ENCODE measurements at regions not wholly inside any gene's neighbourhood (a gene's known extent, or its start where the extent isn't known, plus 50 kb on each side); places are given as distances from the start of the nearest gene placed in this dataset.

DNA sequence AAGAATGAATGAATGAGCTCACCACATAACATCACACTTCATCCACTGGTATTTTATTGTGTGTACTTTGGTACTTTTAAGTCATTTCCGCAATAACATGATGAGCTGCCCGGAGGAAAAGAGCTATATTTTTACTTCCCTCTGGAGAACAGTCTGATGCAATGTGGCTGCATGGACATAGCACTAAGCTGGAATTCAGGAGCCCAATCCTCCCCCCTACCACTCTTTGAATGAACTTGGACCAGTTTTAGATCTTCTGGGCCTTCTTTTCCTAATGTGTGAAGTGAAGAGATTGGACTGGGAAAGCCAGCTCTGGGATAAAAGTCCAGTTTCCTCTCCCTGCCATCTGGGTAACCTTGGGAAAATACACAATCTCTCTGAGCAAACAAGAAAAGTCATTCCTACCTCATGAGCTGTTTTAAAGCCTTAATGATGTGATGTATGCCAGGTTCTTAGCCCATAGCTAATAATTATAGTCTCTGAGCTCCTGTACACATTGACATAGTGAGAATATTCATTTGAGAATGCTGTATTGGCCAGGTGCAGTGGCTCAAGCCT, 79.3 kb downstream of the ABCC12 start:
- TF ChIP-seq EZH2 (IDR thresholded peaks at IDR 0.05; ENCODE audit: low read length, missing control alignments): no peak
- TF ChIP-seq, protein P1, sequence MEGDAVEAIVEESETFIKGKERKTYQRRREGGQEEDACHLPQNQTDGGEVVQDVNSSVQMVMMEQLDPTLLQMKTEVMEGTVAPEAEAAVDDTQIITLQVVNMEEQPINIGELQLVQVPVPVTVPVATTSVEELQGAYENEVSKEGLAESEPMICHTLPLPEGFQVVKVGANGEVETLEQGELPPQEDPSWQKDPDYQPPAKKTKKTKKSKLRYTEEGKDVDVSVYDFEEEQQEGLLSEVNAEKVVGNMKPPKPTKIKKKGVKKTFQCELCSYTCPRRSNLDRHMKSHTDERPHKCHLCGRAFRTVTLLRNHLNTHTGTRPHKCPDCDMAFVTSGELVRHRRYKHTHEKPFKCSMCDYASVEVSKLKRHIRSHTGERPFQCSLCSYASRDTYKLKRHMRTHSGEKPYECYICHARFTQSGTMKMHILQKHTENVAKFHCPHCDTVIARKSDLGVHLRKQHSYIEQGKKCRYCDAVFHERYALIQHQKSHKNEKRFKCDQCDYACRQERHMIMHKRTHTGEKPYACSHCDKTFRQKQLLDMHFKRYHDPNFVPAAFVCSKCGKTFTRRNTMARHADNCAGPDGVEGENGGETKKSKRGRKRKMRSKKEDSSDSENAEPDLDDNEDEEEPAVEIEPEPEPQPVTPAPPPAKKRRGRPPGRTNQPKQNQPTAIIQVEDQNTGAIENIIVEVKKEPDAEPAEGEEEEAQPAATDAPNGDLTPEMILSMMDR (conservative IDR thresholded peaks at IDR 0.05 in 1 of 2, IDR thresholded peaks at IDR 0.05 in 1 of 2; ENCODE audit: low read depth in 1 of 2, low read length in 2 of 2): no peak
- H3K27ac ChIP-seq (ENCODE audit: insufficient read depth, low read length): peak overlapping the region; percentile 16
- peak; percentile 58 to 78 for DNase-seq (ENCODE audit: low read depth in 2 of 2)
- no peak overlapping the region for H3K9ac ChIP-seq (ENCODE audit: insufficient read depth, low read length)
- H4K20me1 ChIP-seq (ENCODE audit: control insufficient read depth, extremely low read depth, insufficient read depth, low read length): no peaks in the 10 kb centered on the region
- H3K4me1 ChIP-seq (ENCODE audit: control insufficient read depth, extremely low read depth, insufficient read depth, low read length): no peaks in the 10 kb centered on the region
- no peaks in the 10 kb centered on the region for H3K36me3 ChIP-seq (ENCODE audit: control insufficient read depth, insufficient read depth, low read length)
- no peaks in the 10 kb centered on the region for H3K79me2 ChIP-seq (ENCODE audit: control insufficient read depth, insufficient read depth, low read length)
- H3K27me3 ChIP-seq (ENCODE audit: control insufficient read depth, insufficient read depth, low read length): no peaks in the 10 kb centered on the region
- H2AFZ ChIP-seq (ENCODE audit: low read length): no peak overlapping the region
- no peaks in the 10 kb centered on the region for H3K9me3 ChIP-seq (ENCODE audit: control insufficient read depth, insufficient read depth, low read depth, low read length)
- H3K4me3 ChIP-seq (replicated peaks in 1 of 4; ENCODE audit: control extremely low read depth in 1 of 4, insufficient read depth in 1 of 4, low read depth in 3 of 4, low read length in 4 of 4): no peak overlapping the region
- H3K4me2 ChIP-seq (ENCODE audit: extremely low read depth, insufficient read depth, low read length): no peak overlapping the region

DNA sequence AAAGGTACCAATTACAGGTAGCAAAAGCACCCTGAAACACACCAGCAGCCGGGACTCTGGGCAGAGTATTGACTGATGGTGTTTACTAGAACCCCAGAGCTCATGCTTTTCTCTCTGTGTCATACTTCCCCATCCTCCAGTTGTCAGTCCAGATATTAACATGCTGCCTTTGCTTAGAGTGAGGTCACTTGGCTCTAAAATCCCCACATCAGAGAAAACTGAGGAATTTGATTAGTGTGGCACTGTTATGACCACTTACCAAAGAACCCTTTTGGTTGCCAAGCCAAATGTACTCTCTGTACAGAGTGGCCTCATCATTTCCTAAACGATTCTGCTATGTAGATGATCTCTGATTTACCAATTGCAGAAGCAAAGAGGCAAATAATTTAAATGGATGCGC, 80.4 kb downstream of the ABCC12 start:
- H3K27me3 ChIP-seq (ENCODE audit: control insufficient read depth, insufficient read depth, low read length): no peaks in the 10 kb centered on the region
- H3K36me3 ChIP-seq (ENCODE audit: control insufficient read depth, insufficient read depth, low read length): no peaks in the 10 kb centered on the region
- no peak for TF ChIP-seq EZH2 (IDR thresholded peaks at IDR 0.05; ENCODE audit: low read length, missing control alignments)
- TF ChIP-seq, protein P1 (conservative IDR thresholded peaks at IDR 0.05 in 1 of 2, IDR thresholded peaks at IDR 0.05 in 1 of 2; ENCODE audit: low read depth in 1 of 2, low read length in 2 of 2): no peak
- H3K4me2 ChIP-seq (ENCODE audit: extremely low read depth, insufficient read depth, low read length): no peak overlapping the region
- H4K20me1 ChIP-seq (ENCODE audit: control insufficient read depth, extremely low read depth, insufficient read depth, low read length): no peaks in the 10 kb centered on the region
- H3K9ac ChIP-seq (ENCODE audit: insufficient read depth, low read length): no peak overlapping the region
- no peaks in the 10 kb centered on the region for H3K79me2 ChIP-seq (ENCODE audit: control insufficient read depth, insufficient read depth, low read length)
- DNase-seq (ENCODE audit: low read depth in 2 of 2): peak; percentile 64 to 82
- H2AFZ ChIP-seq (ENCODE audit: low read length): no peak overlapping the region
- no peaks in the 10 kb centered on the region for H3K4me1 ChIP-seq (ENCODE audit: control insufficient read depth, extremely low read depth, insufficient read depth, low read length)
- no peaks in the 10 kb centered on the region for H3K9me3 ChIP-seq (ENCODE audit: control insufficient read depth, insufficient read depth, low read depth, low read length)
- no peak overlapping the region for H3K4me3 ChIP-seq (replicated peaks in 1 of 4; ENCODE audit: control extremely low read depth in 1 of 4, insufficient read depth in 1 of 4, low read depth in 3 of 4, low read length in 4 of 4)
- no peak overlapping the region for H3K27ac ChIP-seq (ENCODE audit: insufficient read depth, low read length)

DNA sequence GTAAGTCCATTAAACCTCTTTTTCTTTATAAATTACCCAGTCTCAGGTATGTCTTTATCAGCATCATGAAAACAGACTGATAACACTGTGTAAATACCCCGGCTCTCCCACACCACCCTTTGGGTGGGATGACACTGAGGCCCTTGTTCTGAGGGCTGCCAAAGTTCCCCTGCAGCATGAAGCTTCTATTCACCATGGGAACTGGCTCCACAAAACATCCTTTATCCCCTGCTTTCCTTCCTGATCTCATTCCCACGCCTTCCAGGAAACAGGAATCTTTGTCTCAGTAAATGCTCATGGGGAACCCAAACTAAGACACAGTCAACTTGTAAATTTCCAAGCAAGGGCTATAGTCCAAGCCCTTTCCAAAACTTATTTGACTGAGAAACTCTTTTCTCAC, 88.4 kb downstream of the ABCC12 start:
- TF ChIP-seq, protein P1 (conservative IDR thresholded peaks at IDR 0.05 in 1 of 2, IDR thresholded peaks at IDR 0.05 in 1 of 2; ENCODE audit: low read depth in 1 of 2, low read length in 2 of 2): no peak
- no peak for TF ChIP-seq EZH2 (IDR thresholded peaks at IDR 0.05; ENCODE audit: low read length, missing control alignments)

More for the DNA sequence above, 88.4 kb downstream of the ABCC12 start:
- H2AFZ ChIP-seq (ENCODE audit: low read length): no peak overlapping the region
- H3K36me3 ChIP-seq (ENCODE audit: control insufficient read depth, insufficient read depth, low read length): no peaks in the 10 kb centered on the region
- no peaks in the 10 kb centered on the region for H3K9me3 ChIP-seq (ENCODE audit: control insufficient read depth, insufficient read depth, low read depth, low read length)
- no peak overlapping the region for H3K4me2 ChIP-seq (ENCODE audit: extremely low read depth, insufficient read depth, low read length)
- H4K20me1 ChIP-seq (ENCODE audit: control insufficient read depth, extremely low read depth, insufficient read depth, low read length): no peaks in the 10 kb centered on the region
- H3K4me1 ChIP-seq (ENCODE audit: control insufficient read depth, extremely low read depth, insufficient read depth, low read length): no peaks in the 10 kb centered on the region
- no peaks in the 10 kb centered on the region for H3K79me2 ChIP-seq (ENCODE audit: control insufficient read depth, insufficient read depth, low read length)
- no peak for DNase-seq (ENCODE audit: low read depth in 2 of 2)
- H3K9ac ChIP-seq (ENCODE audit: insufficient read depth, low read length): no peak overlapping the region
- no peak overlapping the region for H3K27ac ChIP-seq (ENCODE audit: insufficient read depth, low read length)
- H3K4me3 ChIP-seq (replicated peaks in 1 of 4; ENCODE audit: control extremely low read depth in 1 of 4, insufficient read depth in 1 of 4, low read depth in 3 of 4, low read length in 4 of 4): no peak overlapping the region
- no peaks in the 10 kb centered on the region for H3K27me3 ChIP-seq (ENCODE audit: control insufficient read depth, insufficient read depth, low read length)

Data from fibroblast of lung (primary cell).